Uterus (tissue), 3 donors: ENCODE measurements at regions not wholly inside any gene's neighbourhood (a gene's known extent, or its start where the extent isn't known, plus 50 kb on each side); places are given as distances from the start of the nearest gene placed in this dataset.

ENCODE experiments used
- DNase-seq, 2 donors: peaks; one replicate each; pipeline ENCODE4 v3.0.0-alpha.2; 2019 to 2020
- H3K27ac ChIP-seq, 2 donors: fragments of 200-600 bp; sonication (generic); 1 replicate in 1 of 2; 2 replicates in 1 of 2; pipeline ENCODE4 v1.5.1; 2016 to 2018
- H3K27me3 ChIP-seq, 2 donors: fragments of 200-600 bp; sonication (generic); one replicate each; pipeline ENCODE4 v1.5.1; 2018 to 2019; ENCODE audit warnings: control low read depth in 1 of 2
- H3K36me3 ChIP-seq, 2 donors: fragments of 200-600 bp; sonication (generic); one replicate each; pipeline ENCODE4 v1.5.1; 2019; ENCODE audit warnings: control low read depth in 1 of 2
- H3K4me1 ChIP-seq, 2 donors: fragments of 200-600 bp; sonication (generic); one replicate each; pipeline ENCODE4 v1.5.1; 2018 to 2019; ENCODE audit warnings: control low read depth in 1 of 2
- H3K4me3 ChIP-seq, 2 donors: fragments of 200-600 bp; sonication (generic); 1 replicate in 1 of 2; 2 replicates in 1 of 2; pipeline ENCODE4 v1.5.1; 2018 to 2019; ENCODE audit warnings: mild to moderate bottlenecking in 1 of 2
- H3K9me3 ChIP-seq, 2 donors: fragments of 200-600 bp; sonication (generic); one replicate each; pipeline ENCODE4 v1.5.1; 2019; ENCODE audit warnings: control low read depth in 1 of 2
- POLR2A ChIP-seq, 2 donors: fragments of 450-650 bp; IDR thresholded peaks; one replicate each; pipeline ENCODE4 v1.6.1; 2016; ENCODE audit warnings: antibody characterized with exemption in 2 of 2, mild to moderate bottlenecking in 1 of 2, moderate library complexity in 1 of 2
- intact Hi-C: fragments of 100-400 bp; cut with DNase I; formaldehyde crosslinking; loops from one replicate; pipeline ENCODE4 v1.15.1; 2023; ENCODE audit warnings: low total_unique reads
- TF ChIP-seq, protein P1 (sequence below), 4 experiments: fragments of 200-600 bp in 2 of 4; fragments of 450-650 bp in 2 of 4; sonication (generic) in 2 of 4; IDR thresholded peaks; one replicate each; pipeline ENCODE4 v1.5.1; 2016 to 2019; ENCODE audit warnings: antibody characterized with exemption in 4 of 4, mild to moderate bottlenecking in 2 of 4, moderate library complexity in 1 of 4
- donor health status: DM: yes; HTN: yes; CAD: no.

DNA sequence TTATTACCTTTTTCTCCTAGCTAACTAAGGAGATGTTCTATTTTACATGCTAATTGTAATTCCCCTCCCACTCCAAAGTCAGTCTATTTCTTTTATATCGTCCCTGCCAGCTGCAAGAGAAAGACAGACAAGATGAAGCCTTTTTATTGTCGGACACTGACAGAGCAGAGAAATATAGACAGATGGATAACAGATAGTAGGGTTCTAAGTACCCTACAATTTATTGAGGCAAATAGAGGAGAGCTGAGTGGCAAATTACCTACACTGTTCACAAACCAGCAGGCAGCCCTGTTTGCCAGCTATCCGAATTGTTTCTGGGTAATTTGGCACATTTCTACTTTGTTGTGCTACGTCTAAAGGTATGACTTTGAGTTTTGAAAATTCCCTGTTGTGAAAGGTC lies 392.3 kb upstream of the ZNF717 start:
- Histone ChIP-seq H3K27ac (no peak overlapping the region), H3K9me3 (no peaks in the 10 kb centered on the region), H3K27me3 (no peaks in the 10 kb centered on the region), H3K4me1 (no peaks in the 10 kb centered on the region), H3K36me3 (no peaks in the 10 kb centered on the region), H3K4me3 (no peak overlapping the region)
- DNase-seq: no peak
- intact Hi-C loops: no loop called here
- TF ChIP-seq POLR2A (IDR thresholded peaks at IDR 0.05): no peak
- TF ChIP-seq, protein P1, sequence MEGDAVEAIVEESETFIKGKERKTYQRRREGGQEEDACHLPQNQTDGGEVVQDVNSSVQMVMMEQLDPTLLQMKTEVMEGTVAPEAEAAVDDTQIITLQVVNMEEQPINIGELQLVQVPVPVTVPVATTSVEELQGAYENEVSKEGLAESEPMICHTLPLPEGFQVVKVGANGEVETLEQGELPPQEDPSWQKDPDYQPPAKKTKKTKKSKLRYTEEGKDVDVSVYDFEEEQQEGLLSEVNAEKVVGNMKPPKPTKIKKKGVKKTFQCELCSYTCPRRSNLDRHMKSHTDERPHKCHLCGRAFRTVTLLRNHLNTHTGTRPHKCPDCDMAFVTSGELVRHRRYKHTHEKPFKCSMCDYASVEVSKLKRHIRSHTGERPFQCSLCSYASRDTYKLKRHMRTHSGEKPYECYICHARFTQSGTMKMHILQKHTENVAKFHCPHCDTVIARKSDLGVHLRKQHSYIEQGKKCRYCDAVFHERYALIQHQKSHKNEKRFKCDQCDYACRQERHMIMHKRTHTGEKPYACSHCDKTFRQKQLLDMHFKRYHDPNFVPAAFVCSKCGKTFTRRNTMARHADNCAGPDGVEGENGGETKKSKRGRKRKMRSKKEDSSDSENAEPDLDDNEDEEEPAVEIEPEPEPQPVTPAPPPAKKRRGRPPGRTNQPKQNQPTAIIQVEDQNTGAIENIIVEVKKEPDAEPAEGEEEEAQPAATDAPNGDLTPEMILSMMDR (IDR thresholded peaks at IDR 0.05): no peak

DNA sequence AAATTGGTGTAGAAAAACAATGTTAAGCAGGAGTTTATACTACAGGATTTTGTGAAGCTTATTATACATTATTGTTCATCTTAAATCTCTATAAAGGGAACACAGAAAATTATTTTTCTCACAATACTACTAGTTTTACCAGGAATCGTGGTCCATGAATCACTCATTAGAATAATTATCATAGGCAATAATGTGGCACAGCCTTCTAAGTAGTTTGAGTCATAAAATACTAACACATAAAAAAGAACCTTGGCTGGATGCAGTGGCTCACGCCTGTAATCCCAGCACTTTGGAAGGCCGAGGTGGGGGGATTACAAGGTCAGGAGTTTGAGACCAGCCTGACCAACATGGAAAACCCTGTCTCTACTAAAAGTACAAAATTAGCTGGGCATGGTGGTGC lies 393.1 kb upstream of the ZNF717 start:
- DNase-seq: no peak
- Histone ChIP-seq H3K4me1 (no peaks in the 10 kb centered on the region), H3K27me3 (no peaks in the 10 kb centered on the region), H3K36me3 (no peaks in the 10 kb centered on the region), H3K27ac (no peak overlapping the region), H3K4me3 (no peak overlapping the region), H3K9me3 (no peaks in the 10 kb centered on the region)
- TF ChIP-seq, protein P1 (IDR thresholded peaks at IDR 0.05): no peak
- TF ChIP-seq POLR2A (IDR thresholded peaks at IDR 0.05): no peak
- intact Hi-C loops: no loop called here

DNA sequence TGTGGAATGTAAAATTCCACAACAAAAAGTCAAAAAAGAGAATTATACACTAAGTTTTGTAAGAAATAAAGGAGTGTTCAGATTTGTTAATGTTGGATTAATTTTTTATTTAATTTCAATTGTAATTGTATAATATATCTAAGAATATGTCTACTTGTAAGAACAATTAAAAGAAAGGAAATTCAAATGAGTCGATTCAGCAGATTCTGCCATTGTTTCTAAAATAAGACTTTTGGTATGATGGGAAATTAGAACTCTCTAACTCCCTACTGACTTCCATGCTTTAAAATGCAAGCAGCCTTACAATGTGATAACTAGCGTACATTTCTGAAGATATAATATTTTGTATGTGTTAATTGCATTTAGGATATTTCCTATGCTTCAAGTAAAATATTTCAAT lies 395.9 kb upstream of the ZNF717 start:
- TF ChIP-seq POLR2A (IDR thresholded peaks at IDR 0.05): no peak
- TF ChIP-seq, protein P1 (IDR thresholded peaks at IDR 0.05): no peak
- DNase-seq: no peak
- H3K9me3 ChIP-seq: no peaks in the 10 kb centered on the region
- no peaks in the 10 kb centered on the region for H3K4me1 ChIP-seq
- H3K27me3 ChIP-seq: no peaks in the 10 kb centered on the region
- no peak overlapping the region for H3K4me3 ChIP-seq
- no peaks in the 10 kb centered on the region for H3K36me3 ChIP-seq
- intact Hi-C loops: no loop called here
- no peak overlapping the region for H3K27ac ChIP-seq

DNA sequence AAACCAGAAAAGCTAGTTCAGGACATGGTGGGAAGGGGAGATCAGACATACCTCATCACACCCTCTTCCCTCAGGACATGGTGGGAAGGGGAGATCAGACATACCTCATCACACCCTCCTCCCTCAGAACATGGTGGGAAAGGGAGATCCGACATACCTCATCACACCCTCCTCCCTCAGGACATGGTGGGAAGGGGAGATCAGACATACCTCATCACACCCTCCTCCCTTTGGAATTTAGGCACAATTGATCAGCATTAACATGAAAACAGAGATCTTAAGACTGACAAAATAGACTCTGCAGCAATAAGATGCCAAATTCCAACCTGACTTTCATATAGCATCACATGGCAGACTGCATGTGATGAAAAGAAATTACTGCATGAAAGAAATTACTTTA lies 412.7 kb upstream of the ZNF717 start:
- no peak for TF ChIP-seq POLR2A (IDR thresholded peaks at IDR 0.05)
- TF ChIP-seq, protein P1 (IDR thresholded peaks at IDR 0.05): no peak
- H3K4me3 ChIP-seq: no peak overlapping the region
- DNase-seq: no peak
- H3K4me1 ChIP-seq: no peaks in the 10 kb centered on the region
- no peaks in the 10 kb centered on the region for H3K27me3 ChIP-seq
- intact Hi-C loops: no loop called here
- H3K27ac ChIP-seq: no peak overlapping the region
- no peaks in the 10 kb centered on the region for H3K36me3 ChIP-seq
- no peaks in the 10 kb centered on the region for H3K9me3 ChIP-seq

DNA sequence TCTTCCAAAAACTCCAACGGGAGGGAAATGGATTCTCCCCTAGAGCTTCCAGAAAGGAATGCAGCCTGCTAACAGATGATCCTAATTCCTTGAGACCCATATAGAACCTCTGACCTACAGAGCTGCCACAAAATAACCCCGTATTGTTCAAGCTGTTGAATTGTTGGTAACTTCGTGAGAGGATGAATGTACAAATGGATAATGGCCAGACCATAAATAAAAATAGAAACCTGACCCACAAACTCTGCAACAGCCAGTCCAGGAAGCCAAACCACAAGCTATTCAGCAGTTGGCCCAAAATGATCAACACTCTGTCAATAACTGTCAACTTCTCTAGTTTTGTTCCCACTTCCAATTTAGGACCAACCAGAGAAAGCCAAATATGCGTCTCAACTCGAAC lies 414.0 kb upstream of the ZNF717 start:
- H3K4me1 ChIP-seq: no peaks in the 10 kb centered on the region
- DNase-seq: no peak
- no peak for TF ChIP-seq POLR2A (IDR thresholded peaks at IDR 0.05)
- TF ChIP-seq, protein P1 (IDR thresholded peaks at IDR 0.05): no peak
- H3K27me3 ChIP-seq: no peaks in the 10 kb centered on the region
- no peaks in the 10 kb centered on the region for H3K36me3 ChIP-seq
- H3K4me3 ChIP-seq: no peak overlapping the region
- H3K9me3 ChIP-seq: no peaks in the 10 kb centered on the region
- intact Hi-C loops: no loop called here
- H3K27ac ChIP-seq: no peak overlapping the region
